Body of pancreas (tissue), 4 donors: ENCODE measurements at regions not wholly inside any gene's neighbourhood (a gene's known extent, or its start where the extent isn't known, plus 50 kb on each side); places are given as distances from the start of the nearest gene placed in this dataset.

Experiments used
- POLR2A ChIP-seq, 3 donors: fragments of 450-650 bp; IDR thresholded peaks; one replicate each; pipeline ENCODE4 v1.6.1; 2016; ENCODE audit warnings: antibody characterized with exemption in 3 of 3, mild to moderate bottlenecking in 2 of 3
- TF ChIP-seq, protein P1 (sequence below), 7 experiments: fragments of 450-650 bp in 4 of 7; fragments of 200-600 bp in 3 of 7; sonication (generic) in 3 of 7; IDR thresholded peaks; one replicate each; pipeline ENCODE4 v1.5.1; 2016 to 2019; ENCODE audit warnings: antibody characterized with exemption in 7 of 7

DNA sequence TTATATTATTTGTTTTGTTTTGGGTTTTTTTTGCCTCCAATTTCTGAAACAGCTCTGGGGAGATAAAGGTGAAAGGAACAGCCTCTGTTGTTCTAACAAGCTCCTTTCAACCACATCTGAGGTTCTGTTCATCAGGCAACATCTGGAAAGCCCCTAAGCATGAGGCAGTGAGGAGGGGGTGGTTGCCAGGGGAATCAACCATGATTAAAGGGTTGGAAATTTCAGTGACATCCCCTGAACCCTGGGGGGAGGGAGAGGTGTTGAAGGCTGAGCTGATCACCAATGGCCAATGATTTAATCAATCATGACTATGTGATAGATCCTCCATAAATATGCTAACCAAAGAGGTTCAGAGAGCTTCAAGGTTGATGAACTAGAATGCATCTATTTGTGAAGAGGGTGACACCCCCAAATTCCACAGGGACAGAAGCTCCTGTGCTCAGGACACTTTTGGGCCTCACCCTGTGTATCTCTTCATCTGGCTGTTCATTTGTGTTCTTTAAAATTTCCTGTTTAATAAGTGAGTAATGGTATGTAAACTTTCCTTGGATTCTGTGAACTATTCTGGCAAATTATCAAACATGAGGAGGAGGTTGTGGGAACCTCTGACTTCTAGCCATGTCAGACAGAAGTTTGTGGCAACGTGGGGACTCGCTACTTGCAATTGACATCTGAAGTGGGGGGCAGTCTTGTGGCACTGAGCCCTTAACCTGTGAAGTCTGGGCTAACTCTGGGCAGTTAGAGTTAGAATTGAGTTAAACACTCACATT is 221.3 kb downstream of the NHLRC3 start:
- TF ChIP-seq, protein P1, sequence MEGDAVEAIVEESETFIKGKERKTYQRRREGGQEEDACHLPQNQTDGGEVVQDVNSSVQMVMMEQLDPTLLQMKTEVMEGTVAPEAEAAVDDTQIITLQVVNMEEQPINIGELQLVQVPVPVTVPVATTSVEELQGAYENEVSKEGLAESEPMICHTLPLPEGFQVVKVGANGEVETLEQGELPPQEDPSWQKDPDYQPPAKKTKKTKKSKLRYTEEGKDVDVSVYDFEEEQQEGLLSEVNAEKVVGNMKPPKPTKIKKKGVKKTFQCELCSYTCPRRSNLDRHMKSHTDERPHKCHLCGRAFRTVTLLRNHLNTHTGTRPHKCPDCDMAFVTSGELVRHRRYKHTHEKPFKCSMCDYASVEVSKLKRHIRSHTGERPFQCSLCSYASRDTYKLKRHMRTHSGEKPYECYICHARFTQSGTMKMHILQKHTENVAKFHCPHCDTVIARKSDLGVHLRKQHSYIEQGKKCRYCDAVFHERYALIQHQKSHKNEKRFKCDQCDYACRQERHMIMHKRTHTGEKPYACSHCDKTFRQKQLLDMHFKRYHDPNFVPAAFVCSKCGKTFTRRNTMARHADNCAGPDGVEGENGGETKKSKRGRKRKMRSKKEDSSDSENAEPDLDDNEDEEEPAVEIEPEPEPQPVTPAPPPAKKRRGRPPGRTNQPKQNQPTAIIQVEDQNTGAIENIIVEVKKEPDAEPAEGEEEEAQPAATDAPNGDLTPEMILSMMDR (IDR thresholded peaks at IDR 0.05), result no peak
- no peak for TF ChIP-seq POLR2A (IDR thresholded peaks at IDR 0.05)
